Body of pancreas (tissue), 4 donors: ENCODE measurements at regions not wholly inside any gene's neighbourhood (a gene's known extent, or its start where the extent isn't known, plus 50 kb on each side); places are given as distances from the start of the nearest gene placed in this dataset.

ENCODE experiments used
- ATAC-seq: fragments of 150-250 bp; one replicate; pipeline ENCODE4 v1.9.1; 2016
- DNase-seq, 4 donors: peaks; one replicate each; pipeline ENCODE4 v3.0.0-alpha.2; 2019
- H3K27ac ChIP-seq, 4 donors: fragments of 200-600 bp; sonication (generic); 1 replicate in 3 of 4; 2 replicates in 1 of 4; pipeline versions ENCODE4 v1.5.1 to v1.6.1; 2016 to 2019; ENCODE audit warnings: mild to moderate bottlenecking in 1 of 4, mixed read lengths in 1 of 4, moderate library complexity in 1 of 4
- H3K27me3 ChIP-seq, 2 donors: fragments of 200-600 bp; sonication (generic); one replicate each; pipeline ENCODE4 v1.6.0; 2016; ENCODE audit warnings: mild to moderate bottlenecking in 1 of 2
- H3K36me3 ChIP-seq, 2 donors: fragments of 200-600 bp; sonication (generic); replicated peaks in 1 of 2; 2 replicates each; pipeline ENCODE4 v1.5.1; 2016; ENCODE audit warnings: low read depth in 2 of 2; ENCODE audit not compliant: insufficient read depth in 1 of 2
- H3K4me1 ChIP-seq: fragments of 200-600 bp; sonication (generic); one replicate; pipeline ENCODE4 v1.6.0; 2016
- H3K4me3 ChIP-seq, 2 donors: fragments of 200-600 bp; sonication (generic); 1 replicate in 1 of 2; 2 replicates in 1 of 2; pipeline ENCODE4 v1.5.1; 2016 to 2019
- H3K9me3 ChIP-seq, 3 donors: fragments of 200-600 bp; sonication (generic); 1 replicate in 2 of 3; 2 replicates in 1 of 3; pipeline ENCODE4 v1.5.1; 2016
- CTCF ChIP-seq, 7 experiments: fragments of 450-650 bp in 4 of 7; fragments of 200-600 bp in 3 of 7; sonication (generic) in 3 of 7; IDR thresholded peaks; one replicate each; pipeline ENCODE4 v1.5.1; 2016 to 2019; ENCODE audit warnings: antibody characterized with exemption in 7 of 7
- POLR2A ChIP-seq, 3 donors: fragments of 450-650 bp; IDR thresholded peaks; one replicate each; pipeline ENCODE4 v1.6.1; 2016; ENCODE audit warnings: antibody characterized with exemption in 3 of 3, mild to moderate bottlenecking in 2 of 3
- WGBS, 2 donors: methylation state at CpG; one replicate each; pipeline ENCODE4 v1.1.5; 2017; 5-methylcytosine and 5-hydroxymethylcytosine counted together
- intact Hi-C: fragments of 100-400 bp; cut with DNase I; formaldehyde crosslinking; loops from one replicate; pipeline ENCODE4 v1.15.1; 2023

- Histone ChIP-seq H3K27ac (no peak overlapping the region), H3K27me3 (no peaks in the 10 kb centered on the region), H3K4me1 (no peaks in the 10 kb centered on the region), H3K9me3 (peaks cover 0 to 7% (median 0%) of the 10 kb centered on the region in 3 donors), H3K36me3 (no peaks in the 10 kb centered on the region), H3K4me3 (no peak overlapping the region)
- no peak for DNase-seq
- intact Hi-C loops = no loop called here
- ATAC-seq = no peak
- 35 to 47% methylated on average over 4 of the region's 4 CpGs for WGBS, 2 donors
- TF ChIP-seq POLR2A (IDR thresholded peaks at IDR 0.05) (no peak), CTCF (IDR thresholded peaks at IDR 0.05) (no peak)
Measured at GRCh38 chr15:39411102-39411989, 169.5 kb upstream of the THBS1 start.

GRCh38 chr15:39413558-39413957 lies 167.3 kb upstream of the THBS1 start:
- Histone ChIP-seq H3K9me3 (peaks cover 0 to 13% (median 0%) of the 10 kb centered on the region in 3 donors), H3K4me3 (no peak overlapping the region), H3K4me1 (no peaks in the 10 kb centered on the region), H3K27me3 (no peaks in the 10 kb centered on the region), H3K27ac (no peak overlapping the region), H3K36me3 (no peaks in the 10 kb centered on the region)
- ATAC-seq (no peak), DNase-seq (no peak)
- intact Hi-C loops = no loop called here
- WGBS, 2 donors = 86 to 96% methylated on average over 1 of the region's 1 CpG
- TF ChIP-seq POLR2A (IDR thresholded peaks at IDR 0.05) (no peak), CTCF (IDR thresholded peaks at IDR 0.05) (no peak)

DNA sequence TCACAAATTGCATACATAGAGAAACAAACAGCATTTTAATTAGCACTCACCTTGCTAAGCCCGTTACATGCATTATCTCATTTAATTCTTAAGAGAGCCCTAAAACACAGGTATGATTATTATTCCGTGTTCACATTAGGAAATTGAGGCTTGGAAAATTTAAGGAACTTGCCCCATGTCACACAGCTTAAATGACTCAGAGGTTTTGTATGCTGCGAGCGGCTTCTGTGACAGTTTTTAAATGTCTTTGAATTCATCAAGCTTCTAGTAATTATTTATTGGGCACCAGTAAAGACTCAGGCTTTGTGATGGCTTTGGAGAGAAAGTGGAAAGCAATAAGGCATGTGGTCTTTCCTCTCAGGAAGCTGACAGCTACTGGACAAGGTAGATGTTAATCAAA lies 166.7 kb upstream of the THBS1 start:
- Histone ChIP-seq H3K27me3 (no peaks in the 10 kb centered on the region), H3K4me1 (no peaks in the 10 kb centered on the region), H3K9me3 (peaks cover 0 to 13% (median 0%) of the 10 kb centered on the region in 3 donors), H3K27ac (no peak overlapping the region), H3K4me3 (no peak overlapping the region), H3K36me3 (no peaks in the 10 kb centered on the region)
- ATAC-seq (no peak), DNase-seq (no peak)
- WGBS, 2 donors = 84 to 92% methylated on average over 4 of the region's 4 CpGs
- intact Hi-C loops = no loop called here
- no peak for TF ChIP-seq CTCF (IDR thresholded peaks at IDR 0.05)
- no peak for TF ChIP-seq POLR2A (IDR thresholded peaks at IDR 0.05)

GRCh38 chr15:39415634-39416033 lies 165.2 kb upstream of the THBS1 start:
- peaks cover 0 to 13% (median 0%) of the 10 kb centered on the region in 3 donors for H3K9me3 ChIP-seq
- no peaks in the 10 kb centered on the region for H3K36me3 ChIP-seq
- intact Hi-C loops = no loop called here
- H3K27ac ChIP-seq = no peak overlapping the region
- no peaks in the 10 kb centered on the region for H3K4me1 ChIP-seq
- ATAC-seq (no peak), DNase-seq (no peak)
- H3K27me3 ChIP-seq = no peaks in the 10 kb centered on the region
- TF ChIP-seq POLR2A (IDR thresholded peaks at IDR 0.05) (no peak), CTCF (IDR thresholded peaks at IDR 0.05) (no peak)
- H3K4me3 ChIP-seq = no peak overlapping the region
- WGBS, 2 donors = 83 to 100% methylated on average over 1 of the region's 2 CpGs

GRCh38 chr15:39416258-39416657 lies 164.6 kb upstream of the THBS1 start:
- no peak overlapping the region for H3K4me3 ChIP-seq
- no peaks in the 10 kb centered on the region for H3K27me3 ChIP-seq
- WGBS, 2 donors = 89 to 91% methylated on average over 4 of the region's 4 CpGs
- intact Hi-C loops = no loop called here
- H3K4me1 ChIP-seq = no peaks in the 10 kb centered on the region
- no peak for TF ChIP-seq CTCF (IDR thresholded peaks at IDR 0.05)
- no peaks in the 10 kb centered on the region for H3K36me3 ChIP-seq
- no peak for ATAC-seq
- no peak overlapping the region for H3K27ac ChIP-seq
- DNase-seq = no peak
- H3K9me3 ChIP-seq = peaks cover 0 to 13% (median 0%) of the 10 kb centered on the region in 3 donors
